PFSK-1 (cell line): ENCODE measurements at regions not wholly inside any gene's neighbourhood (a gene's known extent, or its start where the extent isn't known, plus 50 kb on each side); places are given as distances from the start of the nearest gene placed in this dataset.

ENCODE experiments used
- FOXP2 ChIP-seq: optimal IDR thresholded peaks from 2 replicates; pipeline ENCODE3; 2011; ENCODE audit warnings: borderline replicate concordance, control low read depth, inconsistent platforms; ENCODE audit not compliant: insufficient read depth; ENCODE audit errors: extremely low read length, extremely low read depth
- POLR2AphosphoS5 ChIP-seq: IDR thresholded peaks from 2 replicates; pipeline ENCODE4 v1.6.1; 2012; ENCODE audit warnings: low read depth, mild to moderate bottlenecking, control low read depth, low read length, moderate library complexity
- SIN3A ChIP-seq: IDR thresholded peaks from 2 replicates; pipeline ENCODE4 v1.6.1; 2012; ENCODE audit warnings: mild to moderate bottlenecking, low read length, moderate library complexity, borderline replicate concordance; ENCODE audit not compliant: insufficient read depth
- TAF1 ChIP-seq: IDR thresholded peaks from 2 replicates; pipeline ENCODE4 v1.6.1; 2012; ENCODE audit warnings: low read length, control low read depth, borderline replicate concordance; ENCODE audit not compliant: insufficient read depth
- TF ChIP-seq, protein P1 (sequence below), 2 experiments: IDR thresholded peaks; 2 replicates each; pipeline versions ENCODE4 v1.6.1 to v1.8.0; 2011 to 2012; ENCODE audit warnings: low read depth in 2 of 2, low read length in 2 of 2, control low read depth in 1 of 2, inconsistent platforms in 1 of 2, mild to moderate bottlenecking in 1 of 2, moderate library complexity in 1 of 2; ENCODE audit not compliant: insufficient read depth in 1 of 2

DNA sequence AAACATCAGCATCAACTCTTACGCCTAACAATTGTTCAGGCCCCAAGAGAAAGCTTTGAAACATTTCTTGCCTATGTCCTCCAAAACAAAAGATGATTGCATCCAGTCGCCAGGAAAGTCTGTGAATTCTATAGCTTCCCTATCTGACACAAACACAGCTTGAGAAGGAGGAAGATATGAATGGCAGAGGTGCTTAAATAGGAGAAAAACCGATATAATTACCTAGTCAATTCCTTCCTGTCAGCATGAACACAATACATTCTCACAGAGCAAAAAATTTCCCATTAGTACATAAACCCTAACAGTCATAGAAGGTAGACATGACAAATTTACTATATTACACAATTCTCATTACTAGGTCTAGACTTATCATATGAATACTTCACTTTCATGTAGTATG, 326.5 kb downstream of the CGGBP1 start:
- no peak for TF ChIP-seq POLR2AphosphoS5
- no peak for TF ChIP-seq TAF1
- TF ChIP-seq, protein P1, sequence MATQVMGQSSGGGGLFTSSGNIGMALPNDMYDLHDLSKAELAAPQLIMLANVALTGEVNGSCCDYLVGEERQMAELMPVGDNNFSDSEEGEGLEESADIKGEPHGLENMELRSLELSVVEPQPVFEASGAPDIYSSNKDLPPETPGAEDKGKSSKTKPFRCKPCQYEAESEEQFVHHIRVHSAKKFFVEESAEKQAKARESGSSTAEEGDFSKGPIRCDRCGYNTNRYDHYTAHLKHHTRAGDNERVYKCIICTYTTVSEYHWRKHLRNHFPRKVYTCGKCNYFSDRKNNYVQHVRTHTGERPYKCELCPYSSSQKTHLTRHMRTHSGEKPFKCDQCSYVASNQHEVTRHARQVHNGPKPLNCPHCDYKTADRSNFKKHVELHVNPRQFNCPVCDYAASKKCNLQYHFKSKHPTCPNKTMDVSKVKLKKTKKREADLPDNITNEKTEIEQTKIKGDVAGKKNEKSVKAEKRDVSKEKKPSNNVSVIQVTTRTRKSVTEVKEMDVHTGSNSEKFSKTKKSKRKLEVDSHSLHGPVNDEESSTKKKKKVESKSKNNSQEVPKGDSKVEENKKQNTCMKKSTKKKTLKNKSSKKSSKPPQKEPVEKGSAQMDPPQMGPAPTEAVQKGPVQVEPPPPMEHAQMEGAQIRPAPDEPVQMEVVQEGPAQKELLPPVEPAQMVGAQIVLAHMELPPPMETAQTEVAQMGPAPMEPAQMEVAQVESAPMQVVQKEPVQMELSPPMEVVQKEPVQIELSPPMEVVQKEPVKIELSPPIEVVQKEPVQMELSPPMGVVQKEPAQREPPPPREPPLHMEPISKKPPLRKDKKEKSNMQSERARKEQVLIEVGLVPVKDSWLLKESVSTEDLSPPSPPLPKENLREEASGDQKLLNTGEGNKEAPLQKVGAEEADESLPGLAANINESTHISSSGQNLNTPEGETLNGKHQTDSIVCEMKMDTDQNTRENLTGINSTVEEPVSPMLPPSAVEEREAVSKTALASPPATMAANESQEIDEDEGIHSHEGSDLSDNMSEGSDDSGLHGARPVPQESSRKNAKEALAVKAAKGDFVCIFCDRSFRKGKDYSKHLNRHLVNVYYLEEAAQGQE (IDR thresholded peaks at IDR 0.05; ENCODE audit: insufficient read depth in 1 of 2, low read depth in 2 of 2, low read length in 2 of 2), result no peak
- TF ChIP-seq FOXP2, result no peak
- TF ChIP-seq SIN3A, result no peak
